Activated CD4-positive, alpha-beta T cell treated with anti-CD3 and anti-CD28 coated beads, Interleukin-2, Interleukin-4, amounts not matched to agents 100 ng/mL and 50 ng/mL, durations not matched to agents 16 hours and 8 hours (primary cell): ENCODE measurements at regions not wholly inside any gene's neighbourhood (a gene's known extent, or its start where the extent isn't known, plus 50 kb on each side); places are given as distances from the start of the nearest gene placed in this dataset.
"Not testable (repeated sequence)": the region's sequence is repeated elsewhere in the genome, so short reads cannot be mapped to it uniquely, and the experiment has no call there.

Experiments
- DNase-seq: peaks from one replicate; pipeline ENCODE4 v3.0.0-alpha.2; 2020; ENCODE audit warnings: low spot score

DNA sequence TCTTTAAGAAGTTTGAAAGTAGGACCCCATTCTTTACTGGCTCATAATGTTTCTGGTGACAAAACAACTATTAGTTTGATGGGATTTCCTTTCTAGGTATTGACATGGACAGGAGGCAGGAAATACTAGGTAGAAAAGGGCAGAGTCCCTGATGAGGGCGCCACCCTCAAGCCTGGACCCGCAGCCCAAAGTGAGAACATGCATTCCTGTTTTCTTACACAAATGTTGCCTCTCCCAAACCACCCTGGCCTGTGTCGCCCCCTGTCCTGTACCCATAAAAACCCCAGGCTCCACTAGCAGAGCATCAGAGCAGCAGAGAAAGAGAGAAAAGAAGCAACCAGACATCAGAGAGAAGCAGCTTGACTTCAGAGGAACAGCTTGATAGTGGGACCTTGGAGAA is 1055.2 kb upstream of the POT1 start:
- no peak for DNase-seq

DNA sequence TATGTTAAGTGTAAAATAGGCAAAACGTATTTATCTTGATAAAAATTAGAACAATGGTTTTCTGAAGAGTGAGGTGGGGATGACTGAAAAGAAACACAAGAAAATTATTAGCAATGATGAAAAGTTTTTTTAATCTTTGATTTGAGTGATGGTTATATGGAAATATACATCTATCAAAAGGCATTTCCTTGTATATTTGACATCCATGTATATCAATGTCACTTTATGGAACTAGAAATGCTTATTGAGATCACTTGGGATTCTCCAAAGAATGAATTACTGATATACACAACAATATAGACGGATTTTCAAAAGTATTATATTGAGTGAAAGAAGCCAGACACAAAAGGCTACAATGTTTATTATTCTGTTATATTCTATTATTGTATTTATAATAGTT is 1042.0 kb upstream of the POT1 start:
- no peak for DNase-seq

DNA sequence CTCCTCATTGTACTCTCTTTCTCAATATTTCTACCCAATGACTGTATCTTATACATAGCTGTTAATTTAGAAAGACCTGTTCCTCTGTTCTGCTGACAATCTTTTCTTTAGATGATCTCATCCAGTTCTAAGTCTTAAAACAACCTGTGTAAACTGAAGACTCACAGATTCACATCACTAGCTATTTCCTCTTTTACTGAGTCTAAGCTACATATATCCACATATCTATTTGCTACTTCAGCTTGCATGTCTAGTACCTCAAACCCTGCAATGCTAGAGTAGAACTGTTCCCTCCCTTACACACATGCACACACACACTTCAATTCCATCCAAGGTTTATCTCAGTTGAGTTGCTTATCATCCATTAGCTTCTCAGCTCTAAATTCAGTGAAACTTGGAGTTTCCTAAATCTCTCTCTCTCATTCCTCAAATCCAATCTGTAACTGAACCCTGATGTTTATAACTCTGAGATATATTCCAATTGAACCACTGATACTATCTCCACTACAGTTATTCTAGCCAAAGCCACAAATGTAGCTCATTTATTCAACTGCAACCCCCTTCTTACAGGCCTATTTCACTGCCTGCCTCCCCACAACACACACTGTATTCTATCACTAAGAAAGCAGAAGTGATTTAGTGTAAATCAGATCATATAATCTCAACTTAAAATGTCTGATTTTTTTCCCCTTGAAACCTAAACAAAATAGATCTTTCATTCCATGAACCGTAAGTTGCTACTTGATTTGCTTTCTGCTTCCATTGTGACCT is 1036.8 kb upstream of the POT1 start:
- DNase-seq, result no peak

DNA sequence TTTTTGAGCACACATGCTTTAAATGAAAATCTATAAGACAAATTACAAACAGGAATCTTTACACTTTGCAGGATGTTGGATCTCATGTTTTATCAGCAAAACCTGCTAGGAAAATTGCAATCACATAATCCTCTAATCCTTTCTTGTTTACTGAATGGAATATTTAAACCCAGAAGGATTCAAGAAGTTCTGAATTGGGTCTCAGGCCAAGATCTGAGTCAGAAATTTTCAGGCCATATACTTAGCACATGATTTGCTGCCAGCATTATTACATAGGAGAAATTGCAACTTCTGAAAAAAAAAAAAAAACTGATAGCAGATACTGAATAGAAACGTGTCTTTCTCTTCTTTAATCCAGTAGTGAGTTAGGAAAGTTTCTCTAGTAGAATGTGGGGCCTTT is 1005.3 kb upstream of the POT1 start:
- DNase-seq, result no peak

DNA sequence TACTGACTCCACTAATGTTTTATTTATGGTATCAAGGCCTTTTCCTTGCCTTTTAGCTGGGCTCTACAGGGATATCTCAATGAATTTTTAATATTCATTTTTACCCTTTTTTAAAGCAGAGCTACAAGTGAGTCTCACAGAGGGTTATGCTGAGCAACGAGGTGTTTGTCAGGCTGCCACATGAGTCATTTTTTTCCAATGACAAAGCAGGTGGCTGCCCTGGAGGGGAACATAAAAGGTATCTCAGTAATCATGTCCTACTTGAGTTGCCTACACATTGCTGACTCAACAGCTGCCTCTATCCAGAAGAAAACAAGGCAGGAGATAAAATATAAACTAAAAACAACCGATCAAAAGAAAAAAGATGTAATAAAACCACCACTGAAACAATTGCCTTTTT is 1004.9 kb upstream of the POT1 start:
- no peak for DNase-seq

DNA sequence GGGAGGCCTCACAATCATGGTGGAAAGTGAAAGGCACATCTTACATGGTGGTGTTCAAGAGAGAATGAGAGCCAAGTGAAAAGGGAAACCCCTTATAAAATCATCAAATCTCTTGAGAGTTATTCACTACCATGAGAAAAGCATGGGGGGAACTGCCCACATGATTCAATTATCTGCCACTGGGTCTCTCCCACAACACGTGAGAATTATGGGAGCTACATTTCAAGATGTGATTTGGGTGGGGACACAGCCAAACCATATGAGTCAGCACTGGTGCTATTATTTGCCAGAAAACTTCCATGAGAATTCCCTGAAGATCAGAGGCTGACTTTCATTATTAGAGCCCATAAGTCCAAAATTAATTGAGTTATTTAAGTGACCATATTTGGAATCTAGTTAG is 1001.2 kb upstream of the POT1 start:
- DNase-seq, result no peak

DNA sequence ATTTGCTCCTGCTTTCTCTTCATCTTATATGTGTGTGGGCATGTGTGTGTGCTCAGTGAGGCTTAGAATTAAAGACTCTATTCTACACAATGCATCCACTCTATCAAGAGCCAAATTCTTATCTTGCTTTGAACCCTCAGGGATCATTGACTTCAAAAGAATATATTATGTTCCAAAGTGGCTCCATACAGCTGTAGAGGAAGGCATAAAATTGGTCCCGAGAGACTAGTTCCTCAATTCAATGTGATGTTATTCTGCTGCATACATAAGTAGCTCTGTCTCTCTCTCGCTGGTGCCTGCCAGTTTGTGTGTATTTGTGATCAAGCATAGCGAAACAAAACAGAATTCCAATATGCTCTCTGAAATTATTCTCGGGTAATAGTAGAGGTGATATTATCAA is 997.9 kb upstream of the POT1 start:
- DNase-seq, result no peak

DNA sequence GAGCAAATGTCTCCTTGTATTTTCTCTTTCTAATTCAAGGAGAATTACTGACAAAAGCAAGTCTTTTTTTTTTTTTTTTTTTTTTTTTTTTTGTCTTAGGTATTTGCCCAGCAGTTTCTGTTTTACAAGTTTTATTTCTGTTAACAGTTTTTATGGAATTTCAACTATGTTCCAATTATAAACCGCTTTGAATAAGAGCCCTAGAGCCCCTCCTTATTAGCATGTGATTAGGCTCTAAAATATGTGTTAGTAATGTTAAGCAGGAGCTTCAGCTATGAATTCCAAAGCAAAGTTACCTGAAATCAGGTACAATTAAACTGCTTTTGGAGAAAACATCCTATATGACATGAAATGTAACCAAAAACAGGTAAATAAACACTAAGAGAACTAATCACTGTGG is 997.0 kb upstream of the POT1 start:
- no peak for DNase-seq

DNA sequence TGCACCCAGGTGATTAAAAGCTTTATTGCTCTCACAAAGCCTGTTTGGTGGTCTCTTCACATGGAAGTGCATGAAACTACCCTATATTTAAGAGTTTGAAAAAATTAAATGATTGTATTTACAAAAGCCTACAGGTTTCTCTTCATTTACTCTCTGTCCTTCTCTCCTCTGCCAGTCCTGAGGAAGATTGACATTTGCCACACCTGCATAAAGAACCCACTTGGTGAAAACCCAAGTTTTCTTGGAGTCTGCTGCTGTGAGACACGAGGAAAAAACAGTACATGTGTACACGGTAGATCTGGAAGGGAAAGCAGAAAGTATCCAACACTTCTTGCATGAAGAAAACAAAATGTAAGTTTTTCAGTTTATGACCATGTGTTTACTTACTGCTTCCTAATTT is 994.4 kb upstream of the POT1 start:
- DNase-seq, result no peak

DNA sequence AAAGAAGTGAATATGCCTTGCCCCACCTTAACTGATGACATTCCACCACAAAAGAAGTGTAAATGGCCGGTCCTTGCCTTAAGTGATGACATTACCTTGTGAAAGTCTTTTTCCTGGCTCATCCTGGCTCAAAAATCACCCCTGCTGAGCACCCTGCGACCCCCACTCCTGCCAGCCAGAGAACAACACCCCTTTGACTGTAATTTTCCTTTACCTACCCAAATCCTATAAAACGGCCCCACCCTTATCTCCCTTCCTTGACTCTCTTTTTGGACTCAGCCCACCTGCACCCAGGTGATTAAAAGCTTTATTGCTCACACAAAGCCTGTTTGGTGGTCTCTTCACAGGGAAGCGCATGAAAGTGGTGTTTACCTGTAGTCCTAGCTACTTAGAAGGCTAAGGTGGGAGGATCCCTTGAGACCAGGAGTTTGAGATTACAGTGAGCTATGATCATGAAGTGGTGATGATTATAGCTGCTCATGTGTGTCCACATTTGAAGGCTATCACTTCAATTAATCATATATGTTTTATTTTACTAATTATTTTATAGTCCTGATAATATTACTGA is 985.8 kb upstream of the POT1 start:
- DNase-seq, result not testable (repeated sequence)

DNA sequence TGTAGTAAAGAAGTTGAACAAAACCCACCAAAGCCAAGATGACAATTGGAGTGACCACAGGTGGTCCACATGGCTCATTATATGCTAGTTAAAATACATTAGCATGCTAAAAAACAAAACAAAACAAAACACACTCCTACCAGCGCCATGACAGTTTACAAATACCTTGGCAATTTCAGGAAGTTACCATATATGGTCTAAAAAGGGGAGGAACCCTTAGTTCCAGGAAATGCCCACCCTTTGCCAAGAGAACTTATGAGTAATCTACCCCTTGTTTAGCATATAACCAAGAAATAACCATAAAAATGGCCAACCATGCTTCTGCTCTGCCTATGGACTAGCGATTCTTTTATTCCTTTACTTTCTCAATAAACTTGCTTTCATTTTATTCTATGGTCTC is 979.1 kb upstream of the POT1 start:
- DNase-seq, result no peak

DNA sequence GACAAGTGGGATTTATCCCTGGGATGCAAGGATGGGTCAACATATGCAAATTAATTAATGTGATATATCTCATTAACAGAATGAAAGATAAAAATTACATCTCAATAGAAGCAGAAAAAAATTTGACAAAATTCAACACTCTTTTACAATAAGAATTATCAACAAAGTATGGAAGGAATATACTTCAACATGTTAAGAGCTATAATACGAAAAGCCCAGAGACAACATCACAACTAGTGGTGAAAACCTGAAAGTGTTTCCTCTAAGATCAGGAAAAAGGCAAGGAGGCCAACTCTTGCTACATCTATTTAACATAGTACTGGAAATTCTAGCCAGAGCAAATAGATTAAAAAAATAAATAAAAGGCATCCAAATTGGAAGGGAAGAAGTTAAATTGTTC is 970.0 kb upstream of the POT1 start:
- DNase-seq, result no peak

DNA sequence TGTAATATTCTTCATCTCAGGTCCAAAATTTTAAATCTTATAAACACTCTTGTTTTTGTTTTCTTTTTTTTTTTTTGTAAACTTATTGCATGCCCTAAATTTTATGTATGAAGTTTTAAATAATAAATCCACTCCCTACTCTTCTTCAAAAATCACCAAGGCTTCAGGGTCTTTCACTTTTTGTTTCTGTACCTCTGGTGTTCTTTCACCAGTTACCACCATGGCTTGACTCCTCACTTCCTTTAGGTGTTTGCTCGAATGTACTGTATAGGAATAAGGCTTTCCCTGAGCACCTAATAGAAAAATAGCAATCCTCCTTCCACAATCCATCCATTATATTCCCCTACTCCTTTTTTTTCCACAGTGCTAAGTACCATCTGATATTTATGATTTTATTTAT is 962.8 kb upstream of the POT1 start:
- no peak for DNase-seq

DNA sequence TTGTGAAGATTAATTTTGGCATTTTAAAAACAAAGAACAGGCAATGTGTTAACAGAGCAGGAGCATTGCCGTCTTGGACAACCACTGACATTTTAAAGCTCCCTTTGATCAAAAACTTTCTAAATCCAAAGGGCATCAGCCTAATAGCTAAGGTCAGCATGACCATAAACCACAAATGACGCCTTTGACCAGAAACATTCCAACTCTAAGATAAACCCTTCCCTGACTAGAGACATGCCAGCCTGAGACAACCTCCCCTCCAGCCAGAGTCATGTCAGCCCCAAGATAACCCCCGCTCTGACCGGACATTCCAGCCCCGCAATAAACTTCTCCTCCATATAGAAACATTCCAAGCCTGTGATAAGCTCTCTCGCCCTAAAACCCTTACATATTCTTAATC is 949.4 kb upstream of the POT1 start:
- DNase-seq, result no peak

DNA sequence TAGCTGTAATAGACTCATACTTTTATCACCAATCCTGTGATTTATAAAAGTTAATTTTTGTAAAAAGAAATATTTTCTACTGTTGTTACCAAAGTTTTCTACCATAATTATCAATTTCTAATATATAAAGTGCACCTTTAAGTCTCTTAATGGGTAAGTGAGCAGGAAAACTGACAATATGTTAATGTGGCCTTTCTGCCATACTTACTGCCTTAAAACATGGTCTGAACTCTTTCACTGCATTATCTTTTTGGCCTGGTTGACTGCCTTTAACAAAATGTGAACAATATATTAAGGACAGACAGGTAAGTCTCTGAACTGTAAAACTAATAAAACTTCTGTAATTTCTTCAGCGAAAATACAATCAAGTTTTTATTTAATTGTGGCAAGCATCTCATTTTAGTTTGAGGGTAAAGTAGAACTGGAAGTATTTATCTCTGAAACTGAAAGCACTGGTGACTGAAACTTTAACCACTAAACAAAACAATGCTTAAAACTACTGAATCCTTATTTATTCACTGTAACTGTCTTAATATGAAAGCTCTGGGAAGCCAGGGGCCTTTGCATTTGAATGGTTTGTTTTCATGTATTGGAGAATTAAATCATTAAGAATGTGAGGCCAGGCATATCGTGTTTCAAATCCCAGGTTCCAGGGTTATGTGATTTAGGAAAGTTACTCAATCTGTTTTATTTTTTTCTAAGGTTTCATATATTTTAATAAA is 948.8 kb upstream of the POT1 start:
- no peak for DNase-seq

DNA sequence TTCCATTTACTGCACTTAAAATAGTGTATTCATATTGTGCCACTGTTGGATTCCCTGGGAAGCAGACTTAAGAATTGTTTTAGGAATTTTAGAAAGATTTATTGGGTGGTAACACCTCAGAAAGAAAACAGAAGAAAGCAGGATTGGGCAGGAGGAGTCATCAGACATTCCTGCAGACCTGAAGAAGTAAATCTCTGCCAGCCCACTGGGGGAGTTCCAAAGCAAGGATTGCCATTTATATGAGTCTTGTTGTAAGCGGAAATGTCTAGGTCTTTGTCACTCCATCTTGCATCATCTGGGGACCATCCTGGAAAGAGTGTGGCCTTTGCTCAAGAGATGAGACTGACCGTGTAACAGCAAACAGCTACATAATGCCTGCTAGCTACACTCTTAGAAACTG is 947.6 kb upstream of the POT1 start:
- DNase-seq, result no peak

DNA sequence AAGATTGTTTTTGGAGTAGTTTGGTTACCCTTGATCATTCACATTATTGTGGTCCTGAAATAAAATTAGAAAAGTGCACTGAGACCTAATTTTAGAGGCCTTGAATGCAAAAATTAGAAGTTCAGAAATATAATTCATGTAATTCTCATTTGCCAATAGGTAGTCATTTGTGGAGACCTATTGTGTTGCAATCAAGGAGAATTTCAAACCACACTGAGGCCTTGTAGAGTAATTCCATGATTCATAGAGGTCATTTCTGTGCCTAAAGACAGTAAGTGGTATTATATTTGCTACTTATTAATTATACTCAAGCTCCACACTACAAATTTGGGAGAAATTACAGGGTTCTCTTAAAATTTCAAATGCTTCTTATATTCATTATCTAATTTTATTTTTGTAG is 946.8 kb upstream of the POT1 start:
- no peak for DNase-seq

DNA sequence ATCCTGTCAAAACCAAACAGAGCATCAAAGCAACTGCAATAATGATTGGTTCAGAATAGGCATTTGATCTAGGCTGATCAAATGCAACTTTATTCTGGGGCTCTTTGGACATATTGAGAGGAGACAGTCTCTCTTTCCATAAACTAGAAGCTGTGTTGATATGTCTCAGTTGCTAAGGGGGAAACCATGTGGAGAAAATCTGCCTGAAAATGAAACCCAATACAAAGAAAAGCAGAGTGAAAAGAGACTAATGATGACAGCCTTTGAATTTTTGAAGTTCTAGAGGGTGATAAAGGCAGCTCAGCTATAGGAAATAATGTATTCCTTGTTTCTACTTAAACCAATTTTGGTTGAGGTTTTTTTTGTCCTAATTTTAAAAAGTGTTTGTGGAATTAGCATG is 941.8 kb upstream of the POT1 start:
- no peak for DNase-seq

DNA sequence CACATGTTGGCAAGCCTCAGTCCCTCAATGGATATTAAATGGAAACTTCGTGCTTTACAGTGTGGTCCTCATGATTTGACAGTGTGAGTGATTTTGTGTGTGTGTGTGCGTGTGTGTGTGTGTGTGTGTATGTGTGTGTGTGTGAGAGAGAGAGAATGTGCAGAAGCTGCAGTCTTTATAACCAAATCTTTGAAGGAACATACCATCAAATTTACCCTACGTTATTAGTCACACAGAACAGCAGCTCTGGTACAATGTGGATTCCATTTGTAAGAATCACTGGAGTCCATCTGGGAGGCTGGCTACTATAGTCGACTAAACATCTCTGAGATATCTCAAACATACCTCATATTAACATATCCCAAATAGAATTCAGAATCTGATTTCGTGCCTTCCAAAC is 928.0 kb upstream of the POT1 start:
- DNase-seq, result no peak

DNA sequence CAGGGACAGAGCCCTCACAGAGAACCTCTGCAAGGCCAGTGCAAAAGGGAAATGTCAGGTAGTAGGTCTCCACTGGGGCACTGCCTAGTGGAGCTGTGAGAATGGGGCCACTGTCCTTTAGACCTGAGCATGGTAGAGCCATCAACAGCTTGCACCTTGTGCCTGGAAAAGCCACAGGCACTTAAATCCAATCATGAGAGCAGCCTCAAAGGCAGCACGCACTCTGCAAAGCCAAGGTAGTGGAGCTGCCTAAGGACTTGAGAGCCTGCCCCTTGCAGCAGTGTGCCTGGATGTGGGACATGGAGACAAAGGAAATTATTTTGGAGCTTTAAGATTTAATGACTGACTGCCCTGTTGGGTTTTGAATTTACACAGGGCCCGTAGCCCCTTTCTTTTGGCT is 918.5 kb upstream of the POT1 start:
- no peak for DNase-seq

DNA sequence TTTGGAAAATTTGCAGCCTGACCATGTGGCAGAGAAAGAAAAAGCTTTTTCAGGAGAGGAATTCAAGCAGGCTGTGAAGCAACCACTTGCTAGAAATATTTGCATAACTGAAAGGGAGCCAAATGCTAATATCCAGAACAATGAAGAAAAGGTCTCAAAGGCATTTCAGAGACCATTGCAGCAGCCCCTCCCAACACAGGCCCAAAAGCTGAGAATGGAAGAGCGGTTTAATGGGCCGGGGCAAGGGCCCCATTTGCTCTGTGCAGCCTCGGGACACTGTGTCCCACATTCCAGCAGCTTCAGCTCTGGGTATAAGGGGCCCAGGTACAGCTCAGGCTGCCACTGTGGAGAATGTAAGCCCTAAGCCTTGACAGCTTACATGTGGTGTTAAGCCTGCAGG is 918.1 kb upstream of the POT1 start:
- no peak for DNase-seq

DNA sequence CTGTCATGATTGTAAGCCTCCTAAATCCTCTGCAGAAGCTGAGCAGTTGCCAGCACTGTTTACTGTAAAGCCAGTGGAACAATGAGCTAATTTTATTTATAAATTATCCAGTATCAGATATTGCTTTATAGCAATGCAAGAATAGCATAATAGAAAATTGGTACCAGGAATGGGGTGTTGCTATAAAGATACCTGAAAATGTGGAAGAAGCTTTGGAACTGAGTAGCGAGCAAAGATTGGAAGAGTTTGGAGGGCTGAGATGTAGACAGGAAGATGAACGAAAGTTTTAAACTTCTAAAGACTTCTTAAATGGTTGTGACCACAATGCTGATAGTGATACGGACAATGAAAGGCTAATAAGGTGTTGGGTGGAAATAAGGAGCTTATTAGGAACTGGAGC is 917.4 kb upstream of the POT1 start:
- no peak for DNase-seq

DNA sequence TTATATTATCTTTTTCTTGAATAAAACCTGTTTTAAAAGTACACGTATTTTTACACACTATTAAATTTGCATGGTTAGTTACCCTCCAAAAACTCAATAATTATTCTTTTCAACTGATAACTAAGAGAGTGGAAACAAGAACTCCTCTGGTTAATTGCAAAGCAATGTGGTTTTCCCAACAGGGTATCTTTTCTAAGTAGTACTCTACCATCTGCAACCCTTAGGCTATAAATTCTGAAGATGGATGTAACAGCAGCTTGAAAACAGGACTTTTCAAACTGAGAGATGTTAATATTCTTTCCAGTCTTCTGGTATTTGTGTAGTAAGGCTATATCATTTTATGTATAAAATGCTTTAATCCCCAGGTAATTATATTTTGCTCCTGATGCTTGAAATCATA is 916.1 kb upstream of the POT1 start:
- DNase-seq, result no peak

DNA sequence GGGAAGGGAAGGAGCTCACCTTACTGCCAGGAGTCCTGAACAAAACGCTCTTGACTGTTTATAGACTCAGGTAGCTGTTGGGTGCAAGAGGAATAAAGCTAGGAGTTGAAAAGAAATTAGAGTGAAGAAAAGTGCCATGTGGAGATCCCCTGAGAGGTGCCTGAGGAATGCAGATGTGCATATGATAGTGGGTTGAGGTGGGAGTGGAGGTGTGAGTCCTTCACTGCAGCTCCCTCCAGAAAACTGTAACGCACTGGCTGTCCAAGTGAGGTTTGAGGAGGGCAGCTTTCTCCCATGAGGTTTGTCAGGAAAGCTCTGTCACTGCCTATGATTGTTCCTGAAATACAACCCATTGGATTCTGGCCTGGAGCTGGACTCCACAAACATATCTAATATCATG is 904.8 kb upstream of the POT1 start:
- DNase-seq, result no peak
